OCI-LY7 (cell line): ENCODE measurements at regions not wholly inside any gene's neighbourhood (a gene's known extent, or its start where the extent isn't known, plus 50 kb on each side); places are given as distances from the start of the nearest gene placed in this dataset.

Experiments
- EZH2phosphoT487 ChIP-seq: fragments of 200-600 bp; sonication (generic); IDR thresholded peaks from 2 replicates; pipeline ENCODE4 v1.6.1; 2018; ENCODE audit warnings: low read depth, borderline replicate concordance, mild to moderate bottlenecking, mixed run types, antibody characterized with exemption, low read length, moderate library complexity, mixed read lengths
- TF ChIP-seq, protein P1 (sequence below): fragments of 200-600 bp; sonication (generic); conservative IDR thresholded peaks from 2 replicates; pipeline ENCODE4 v1.5.1; 2014; ENCODE audit warnings: mild to moderate bottlenecking, antibody characterized with exemption, low read length, moderate library complexity, mixed read lengths

DNA sequence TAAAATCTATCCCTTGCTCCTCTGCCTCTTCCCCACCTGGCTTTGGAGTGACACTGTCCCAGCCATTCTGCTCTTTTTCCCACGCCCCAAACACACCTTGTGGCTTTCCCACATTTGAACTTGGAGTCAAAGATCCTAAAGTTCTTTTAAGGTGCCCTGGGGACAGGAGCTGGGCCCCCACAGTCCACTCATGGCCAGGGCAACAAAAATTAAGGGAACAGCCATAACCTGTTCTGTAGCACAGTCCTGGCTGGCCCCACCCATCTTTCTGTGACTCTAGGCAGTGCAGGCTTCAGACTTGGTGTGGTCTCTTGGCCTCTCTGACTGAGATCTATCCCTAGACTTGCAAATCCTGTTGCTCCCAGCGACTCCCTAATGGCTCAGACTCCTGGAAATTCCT lies 143.0 kb upstream of the MAGI3 start:
- TF ChIP-seq, protein P1, sequence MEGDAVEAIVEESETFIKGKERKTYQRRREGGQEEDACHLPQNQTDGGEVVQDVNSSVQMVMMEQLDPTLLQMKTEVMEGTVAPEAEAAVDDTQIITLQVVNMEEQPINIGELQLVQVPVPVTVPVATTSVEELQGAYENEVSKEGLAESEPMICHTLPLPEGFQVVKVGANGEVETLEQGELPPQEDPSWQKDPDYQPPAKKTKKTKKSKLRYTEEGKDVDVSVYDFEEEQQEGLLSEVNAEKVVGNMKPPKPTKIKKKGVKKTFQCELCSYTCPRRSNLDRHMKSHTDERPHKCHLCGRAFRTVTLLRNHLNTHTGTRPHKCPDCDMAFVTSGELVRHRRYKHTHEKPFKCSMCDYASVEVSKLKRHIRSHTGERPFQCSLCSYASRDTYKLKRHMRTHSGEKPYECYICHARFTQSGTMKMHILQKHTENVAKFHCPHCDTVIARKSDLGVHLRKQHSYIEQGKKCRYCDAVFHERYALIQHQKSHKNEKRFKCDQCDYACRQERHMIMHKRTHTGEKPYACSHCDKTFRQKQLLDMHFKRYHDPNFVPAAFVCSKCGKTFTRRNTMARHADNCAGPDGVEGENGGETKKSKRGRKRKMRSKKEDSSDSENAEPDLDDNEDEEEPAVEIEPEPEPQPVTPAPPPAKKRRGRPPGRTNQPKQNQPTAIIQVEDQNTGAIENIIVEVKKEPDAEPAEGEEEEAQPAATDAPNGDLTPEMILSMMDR, result no peak
- TF ChIP-seq EZH2phosphoT487, result no peak
